ENCODE measurements at regions not wholly inside any gene's neighbourhood (a gene's known extent, or its start where the extent isn't known, plus 50 kb on each side); places are given as distances from the start of the nearest gene placed in this dataset.

DNA sequence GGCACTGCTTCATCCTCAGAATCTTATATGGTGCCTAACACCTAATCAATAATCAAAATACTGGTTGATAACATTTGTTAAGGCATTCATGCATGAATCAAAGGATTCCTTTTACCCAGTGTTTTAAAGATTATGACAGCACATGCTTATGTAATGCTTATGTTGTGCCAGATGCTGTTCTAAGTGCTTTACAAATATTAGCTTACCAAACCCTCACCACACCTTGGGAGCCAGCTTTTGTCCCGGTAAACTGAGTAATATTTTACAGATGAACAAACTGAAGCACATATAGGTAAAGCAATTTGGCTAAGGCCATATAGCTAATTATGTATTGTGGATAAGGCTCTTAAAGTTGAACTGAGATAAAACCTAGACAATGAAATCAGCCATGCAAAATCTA, 209.2 kb downstream of the ALX1 start:
- TF ChIP-seq, protein P1, sequence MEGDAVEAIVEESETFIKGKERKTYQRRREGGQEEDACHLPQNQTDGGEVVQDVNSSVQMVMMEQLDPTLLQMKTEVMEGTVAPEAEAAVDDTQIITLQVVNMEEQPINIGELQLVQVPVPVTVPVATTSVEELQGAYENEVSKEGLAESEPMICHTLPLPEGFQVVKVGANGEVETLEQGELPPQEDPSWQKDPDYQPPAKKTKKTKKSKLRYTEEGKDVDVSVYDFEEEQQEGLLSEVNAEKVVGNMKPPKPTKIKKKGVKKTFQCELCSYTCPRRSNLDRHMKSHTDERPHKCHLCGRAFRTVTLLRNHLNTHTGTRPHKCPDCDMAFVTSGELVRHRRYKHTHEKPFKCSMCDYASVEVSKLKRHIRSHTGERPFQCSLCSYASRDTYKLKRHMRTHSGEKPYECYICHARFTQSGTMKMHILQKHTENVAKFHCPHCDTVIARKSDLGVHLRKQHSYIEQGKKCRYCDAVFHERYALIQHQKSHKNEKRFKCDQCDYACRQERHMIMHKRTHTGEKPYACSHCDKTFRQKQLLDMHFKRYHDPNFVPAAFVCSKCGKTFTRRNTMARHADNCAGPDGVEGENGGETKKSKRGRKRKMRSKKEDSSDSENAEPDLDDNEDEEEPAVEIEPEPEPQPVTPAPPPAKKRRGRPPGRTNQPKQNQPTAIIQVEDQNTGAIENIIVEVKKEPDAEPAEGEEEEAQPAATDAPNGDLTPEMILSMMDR (IDR thresholded peaks at IDR 0.05; ENCODE audit: low read length), result no peak
- TF ChIP-seq EZH2 (optimal IDR thresholded peaks at IDR 0.05; ENCODE audit: low read depth, low read length) (no peak), EZH2phosphoT487 (IDR thresholded peaks at IDR 0.05; ENCODE audit: low read length) (no peak)
